ENCODE measurements at regions not wholly inside any gene's neighbourhood (a gene's known extent, or its start where the extent isn't known, plus 50 kb on each side); places are given as distances from the start of the nearest gene placed in this dataset.

DNA sequence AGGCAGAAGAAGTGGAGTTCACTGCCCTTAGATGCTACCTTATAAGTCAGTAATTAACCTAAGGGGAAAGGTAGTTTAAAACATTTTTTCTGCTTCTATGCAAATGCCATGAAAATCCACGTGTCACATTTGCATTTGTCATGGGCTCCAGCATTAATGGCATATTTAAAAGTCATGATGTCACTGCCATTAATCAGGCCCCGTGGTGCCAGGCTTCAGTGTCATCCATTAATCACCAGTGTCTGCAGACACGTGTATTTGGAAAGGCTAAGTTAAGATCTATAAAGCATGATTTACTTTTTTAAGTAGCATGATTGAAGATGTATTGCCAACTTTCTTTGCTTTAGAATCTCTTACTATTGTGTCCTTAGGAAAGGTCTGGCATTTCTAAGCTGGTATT is 857.8 kb downstream of the TUSC7 start:
- TF ChIP-seq, protein P1, sequence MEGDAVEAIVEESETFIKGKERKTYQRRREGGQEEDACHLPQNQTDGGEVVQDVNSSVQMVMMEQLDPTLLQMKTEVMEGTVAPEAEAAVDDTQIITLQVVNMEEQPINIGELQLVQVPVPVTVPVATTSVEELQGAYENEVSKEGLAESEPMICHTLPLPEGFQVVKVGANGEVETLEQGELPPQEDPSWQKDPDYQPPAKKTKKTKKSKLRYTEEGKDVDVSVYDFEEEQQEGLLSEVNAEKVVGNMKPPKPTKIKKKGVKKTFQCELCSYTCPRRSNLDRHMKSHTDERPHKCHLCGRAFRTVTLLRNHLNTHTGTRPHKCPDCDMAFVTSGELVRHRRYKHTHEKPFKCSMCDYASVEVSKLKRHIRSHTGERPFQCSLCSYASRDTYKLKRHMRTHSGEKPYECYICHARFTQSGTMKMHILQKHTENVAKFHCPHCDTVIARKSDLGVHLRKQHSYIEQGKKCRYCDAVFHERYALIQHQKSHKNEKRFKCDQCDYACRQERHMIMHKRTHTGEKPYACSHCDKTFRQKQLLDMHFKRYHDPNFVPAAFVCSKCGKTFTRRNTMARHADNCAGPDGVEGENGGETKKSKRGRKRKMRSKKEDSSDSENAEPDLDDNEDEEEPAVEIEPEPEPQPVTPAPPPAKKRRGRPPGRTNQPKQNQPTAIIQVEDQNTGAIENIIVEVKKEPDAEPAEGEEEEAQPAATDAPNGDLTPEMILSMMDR (IDR thresholded peaks at IDR 0.05; ENCODE audit: low read depth, low read length) = no peak
- no peaks in the 10 kb centered on the region for H3K27me3 ChIP-seq (ENCODE audit: control insufficient read depth, insufficient read depth, low read length)
- ChIA-PET CTCF (interaction anchor here (1.0 kb wide), 1 partner anchor 430 kb away, joined by 4 read pairs; no protein-coding TSS in a partner anchor), POLR2A (no interaction called here)
- no peak overlapping the region for H3K27ac ChIP-seq (ENCODE audit: low read depth, low read length)
- no peak for DNase-seq (ENCODE audit: low read depth, low spot score)
- no peak overlapping the region for H3K4me3 ChIP-seq (ENCODE audit: low read depth, low read length)
- no peaks in the 10 kb centered on the region for H3K9me3 ChIP-seq (ENCODE audit: control insufficient read depth, insufficient read depth, low read length)

- no peaks in the 10 kb centered on the region for H3K9me3 ChIP-seq (ENCODE audit: control insufficient read depth, insufficient read depth, low read length)
- TF ChIP-seq, protein P1 (IDR thresholded peaks at IDR 0.05; ENCODE audit: low read depth, low read length) = no peak
- no peak overlapping the region for H3K4me3 ChIP-seq (ENCODE audit: low read depth, low read length)
- H3K27me3 ChIP-seq (ENCODE audit: control insufficient read depth, insufficient read depth, low read length) = no peaks in the 10 kb centered on the region
- POLR2A ChIA-PET = no interaction called here
- CTCF ChIA-PET = no interaction called here
- H3K27ac ChIP-seq (ENCODE audit: low read depth, low read length) = no peak overlapping the region
- no peak for DNase-seq (ENCODE audit: low read depth, low spot score)
Observed at GRCh38 chr3:117567906-117568305, 858.3 kb downstream of the TUSC7 start.

- Histone ChIP-seq H3K4me3 (ENCODE audit: low read depth, low read length) (no peak overlapping the region), H3K9me3 (ENCODE audit: control insufficient read depth, insufficient read depth, low read length) (no peaks in the 10 kb centered on the region), H3K27me3 (ENCODE audit: control insufficient read depth, insufficient read depth, low read length) (no peaks in the 10 kb centered on the region), H3K27ac (ENCODE audit: low read depth, low read length) (no peak overlapping the region)
- DNase-seq (ENCODE audit: low read depth, low spot score) = no peak
- ChIA-PET CTCF (interaction anchor here (0.7 to 1.1 kb wide), 2 partner anchors 10 to 31 kb away, joined by 3 to 6 read pairs; no protein-coding TSS in a partner anchor), POLR2A (no interaction called here)
- TF ChIP-seq, protein P1 (IDR thresholded peaks at IDR 0.05; ENCODE audit: low read depth, low read length) = no peak
Observed at GRCh38 chr3:117572786-117573185, 863.2 kb downstream of the TUSC7 start.

DNA sequence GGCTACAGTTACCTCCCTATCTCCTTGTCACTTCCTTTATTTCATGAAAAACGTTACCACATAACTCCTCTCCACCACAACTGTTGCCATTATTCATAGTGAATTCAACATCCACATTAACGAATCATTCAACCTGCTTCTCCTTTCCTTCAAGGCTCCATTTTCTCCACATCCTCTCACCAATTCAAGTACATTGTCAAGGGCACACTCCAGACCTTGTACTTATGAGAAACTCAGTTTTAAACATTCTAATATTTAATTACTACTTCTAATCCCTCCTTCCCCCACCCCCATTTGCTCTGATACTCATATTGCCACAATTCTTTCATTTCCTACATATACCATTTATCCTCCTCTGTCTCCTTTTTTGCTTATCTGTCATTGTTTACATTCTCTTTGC is 871.2 kb downstream of the TUSC7 start:
- ChIA-PET CTCF (no interaction called here), POLR2A (no interaction called here)
- no peaks in the 10 kb centered on the region for H3K9me3 ChIP-seq (ENCODE audit: control insufficient read depth, insufficient read depth, low read length)
- H3K27me3 ChIP-seq (ENCODE audit: control insufficient read depth, insufficient read depth, low read length) = no peaks in the 10 kb centered on the region
- no peak overlapping the region for H3K27ac ChIP-seq (ENCODE audit: low read depth, low read length)
- TF ChIP-seq, protein P1 (IDR thresholded peaks at IDR 0.05; ENCODE audit: low read depth, low read length) = no peak
- H3K4me3 ChIP-seq (ENCODE audit: low read depth, low read length) = no peak overlapping the region
- no peak for DNase-seq (ENCODE audit: low read depth, low spot score)

DNA sequence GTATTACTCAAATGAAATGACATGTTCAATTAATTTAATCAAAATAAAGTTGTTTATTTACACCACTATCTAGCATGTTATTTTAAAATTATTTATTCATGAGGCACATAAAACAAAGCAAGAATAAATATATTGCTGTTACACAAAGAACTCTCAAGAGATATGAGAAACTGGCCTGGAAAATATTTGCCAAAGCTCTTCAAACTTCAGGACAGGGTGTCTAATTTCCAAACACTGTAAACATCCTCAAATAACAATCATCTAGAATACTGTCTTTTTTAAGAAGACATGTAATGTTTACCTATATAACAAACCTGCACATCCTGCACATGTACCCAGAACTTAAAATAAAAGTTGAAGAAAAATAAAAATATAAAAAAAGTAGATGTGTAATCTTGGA is 876.6 kb downstream of the TUSC7 start:
- no peak for DNase-seq (ENCODE audit: low read depth, low spot score)
- Histone ChIP-seq H3K27ac (ENCODE audit: low read depth, low read length) (no peak overlapping the region), H3K9me3 (ENCODE audit: control insufficient read depth, insufficient read depth, low read length) (no peaks in the 10 kb centered on the region), H3K4me3 (ENCODE audit: low read depth, low read length) (no peak overlapping the region), H3K27me3 (ENCODE audit: control insufficient read depth, insufficient read depth, low read length) (no peaks in the 10 kb centered on the region)
- TF ChIP-seq, protein P1 (IDR thresholded peaks at IDR 0.05; ENCODE audit: low read depth, low read length) = no peak
- POLR2A ChIA-PET = no interaction called here
- CTCF ChIA-PET = no interaction called here
